Amygdala (tissue), 56 donors: ENCODE measurements at regions not wholly inside any gene's neighbourhood (a gene's known extent, or its start where the extent isn't known, plus 50 kb on each side); places are given as distances from the start of the nearest gene placed in this dataset.
"Not testable (repeated sequence)": the region's sequence is repeated elsewhere in the genome, so short reads cannot be mapped to it uniquely, and the experiment has no call there.

ENCODE experiments used
- DNase-seq, 56 donors: peaks; one replicate each; lab custom pipeline; 2025; lab: John Stamatoyannopoulos, UW

- DNase-seq: no peak
These were observed 849.9 kb upstream of the EPHA7 start for GRCh38 chr6:94269256-94269655.

- no peak for DNase-seq
These were observed 841.4 kb upstream of the EPHA7 start for GRCh38 chr6:94260765-94261164.

- no peak for DNase-seq
These were observed 835.3 kb upstream of the EPHA7 start for GRCh38 chr6:94254689-94255088.

GRCh38 chr6:94251878-94252277 lies 832.5 kb upstream of the EPHA7 start:
- no peak for DNase-seq

GRCh38 chr6:94245395-94245794 lies 826.0 kb upstream of the EPHA7 start:
- DNase-seq: no peak

GRCh38 chr6:94238868-94239267 lies 819.5 kb upstream of the EPHA7 start:
- no peak for DNase-seq

- DNase-seq: no peak
These were observed 808.4 kb upstream of the EPHA7 start for GRCh38 chr6:94227741-94228140.

- no peak for DNase-seq
These were observed 798.5 kb upstream of the EPHA7 start for GRCh38 chr6:94217836-94218235.

- no peak for DNase-seq
These were observed 796.2 kb upstream of the EPHA7 start for GRCh38 chr6:94215552-94215951.

GRCh38 chr6:94213226-94213625 lies 793.9 kb upstream of the EPHA7 start:
- DNase-seq: no peak

- peak in 19 of 56 donors; percentile 1 to 54 (median 12) for DNase-seq
These were observed 777.5 kb upstream of the EPHA7 start for GRCh38 chr6:94196891-94197290.

- DNase-seq: no peak
These were observed 770.7 kb upstream of the EPHA7 start for GRCh38 chr6:94190030-94190429.

- no peak for DNase-seq
These were observed 765.5 kb upstream of the EPHA7 start for GRCh38 chr6:94184666-94185464.

- DNase-seq: no peak
These were observed 758.1 kb upstream of the EPHA7 start for GRCh38 chr6:94177429-94177828.

- no peak for DNase-seq
These were observed 756.1 kb upstream of the EPHA7 start for GRCh38 chr6:94175465-94175864.

GRCh38 chr6:94163877-94164276 lies 744.5 kb upstream of the EPHA7 start:
- DNase-seq: no peak

- DNase-seq: no peak
These were observed 731.5 kb upstream of the EPHA7 start for GRCh38 chr6:94150886-94151285.

GRCh38 chr6:94144807-94145206 lies 725.4 kb upstream of the EPHA7 start:
- DNase-seq: no peak

GRCh38 chr6:94137178-94137577 lies 717.8 kb upstream of the EPHA7 start:
- not testable (repeated sequence) for DNase-seq

GRCh38 chr6:94133106-94133505 lies 713.7 kb upstream of the EPHA7 start:
- no peak for DNase-seq

GRCh38 chr6:94131271-94131670 lies 711.9 kb upstream of the EPHA7 start:
- DNase-seq: no peak

- DNase-seq: peak in 9 of 56 donors; percentile 1 to 15 (median 3)
These were observed 711.1 kb upstream of the EPHA7 start for GRCh38 chr6:94130478-94130877.

GRCh38 chr6:94129926-94130325 lies 710.6 kb upstream of the EPHA7 start:
- DNase-seq: no peak
